ENCODE measurements at regions not wholly inside any gene's neighbourhood (a gene's known extent, or its start where the extent isn't known, plus 50 kb on each side); places are given as distances from the start of the nearest gene placed in this dataset.
"Not testable (repeated sequence)": the region's sequence is repeated elsewhere in the genome, so short reads cannot be mapped to it uniquely, and the experiment has no call there.

GRCh38 chr3:56957522-56957921 is 102.9 kb upstream of the SPATA12 start:
- Histone ChIP-seq H3K27ac (ENCODE audit: low read depth, low read length) (no peak overlapping the region), H3K4me3 (ENCODE audit: low read depth, low read length) (no peak overlapping the region), H3K27me3 (ENCODE audit: control insufficient read depth, insufficient read depth, low read length) (no peaks in the 10 kb centered on the region), H3K9me3 (ENCODE audit: control insufficient read depth, insufficient read depth, low read depth, low read length) (no peaks in the 10 kb centered on the region), H3K36me3 (ENCODE audit: control insufficient read depth, insufficient read depth, low read length) (no peaks in the 10 kb centered on the region), H3K4me1 (ENCODE audit: control insufficient read depth, insufficient read depth, low read length) (no peaks in the 10 kb centered on the region), H3K9ac (ENCODE audit: low read length) (no peak overlapping the region)

DNA sequence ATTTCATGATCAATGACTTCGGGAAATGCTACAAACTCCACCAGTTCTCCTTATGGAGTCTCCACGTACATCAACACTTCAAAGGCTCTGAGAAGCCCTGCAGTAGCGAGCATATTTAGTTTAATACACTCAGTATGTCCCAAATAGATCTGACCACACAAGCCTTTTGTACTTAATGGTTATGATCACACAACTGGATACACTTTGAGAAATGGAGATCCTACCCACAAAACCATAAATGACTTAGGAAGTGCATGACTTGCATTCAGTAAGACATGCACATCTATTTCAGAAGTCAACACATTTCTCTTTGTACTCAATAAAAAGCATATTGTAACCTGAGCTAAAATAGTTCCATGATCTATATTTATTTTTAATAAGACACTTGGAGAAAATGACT is 103.6 kb upstream of the SPATA12 start:
- no peaks in the 10 kb centered on the region for H3K27me3 ChIP-seq (ENCODE audit: control insufficient read depth, insufficient read depth, low read length)
- no peaks in the 10 kb centered on the region for H3K36me3 ChIP-seq (ENCODE audit: control insufficient read depth, insufficient read depth, low read length)
- no peak overlapping the region for H3K9ac ChIP-seq (ENCODE audit: low read length)
- H3K9me3 ChIP-seq (ENCODE audit: control insufficient read depth, insufficient read depth, low read depth, low read length): no peaks in the 10 kb centered on the region
- H3K4me3 ChIP-seq (ENCODE audit: low read depth, low read length): no peak overlapping the region
- no peaks in the 10 kb centered on the region for H3K4me1 ChIP-seq (ENCODE audit: control insufficient read depth, insufficient read depth, low read length)
- H3K27ac ChIP-seq (ENCODE audit: low read depth, low read length): no peak overlapping the region

DNA sequence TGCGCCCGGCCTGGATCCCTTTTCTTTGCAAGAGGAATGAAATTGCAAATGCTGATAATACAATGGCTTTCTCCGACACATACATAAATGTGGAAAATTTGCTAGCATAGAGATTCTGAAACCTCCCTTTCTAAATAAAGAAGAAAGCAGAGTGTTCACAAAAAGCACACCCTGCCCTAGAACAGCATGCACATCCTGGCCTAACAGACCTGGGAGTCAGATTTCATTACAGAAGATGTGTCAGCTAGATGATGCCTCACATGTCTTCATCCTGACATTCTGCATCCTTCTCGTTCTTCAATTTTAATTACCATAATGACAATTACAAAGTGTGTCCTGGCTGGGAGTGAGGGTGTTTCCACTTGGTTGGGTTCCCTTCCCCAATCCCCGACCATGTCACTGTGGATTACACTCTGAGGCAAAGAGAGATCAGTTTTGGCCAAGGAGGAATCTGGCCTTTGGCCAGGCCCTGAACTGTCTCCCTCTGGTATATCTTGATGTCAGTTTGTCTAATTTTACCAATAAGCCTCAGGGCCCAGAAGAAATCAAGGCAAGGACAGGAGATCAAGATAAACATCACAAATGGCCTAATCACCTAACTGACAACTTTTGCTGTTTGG is 104.9 kb upstream of the SPATA12 start:
- Histone ChIP-seq H3K36me3 (ENCODE audit: control insufficient read depth, insufficient read depth, low read length) (no peaks in the 10 kb centered on the region), H3K4me3 (ENCODE audit: low read depth, low read length) (no peak overlapping the region), H3K4me1 (ENCODE audit: control insufficient read depth, insufficient read depth, low read length) (no peaks in the 10 kb centered on the region), H3K9ac (ENCODE audit: low read length) (no peak overlapping the region), H3K9me3 (ENCODE audit: control insufficient read depth, insufficient read depth, low read depth, low read length) (no peaks in the 10 kb centered on the region), H3K27ac (ENCODE audit: low read depth, low read length) (no peak overlapping the region), H3K27me3 (ENCODE audit: control insufficient read depth, insufficient read depth, low read length) (no peaks in the 10 kb centered on the region)

GRCh38 chr3:56954125-56954524 is 106.3 kb upstream of the SPATA12 start:
- no peak overlapping the region for H3K4me3 ChIP-seq (ENCODE audit: low read depth, low read length)
- H3K9me3 ChIP-seq (ENCODE audit: control insufficient read depth, insufficient read depth, low read depth, low read length): no peaks in the 10 kb centered on the region
- H3K9ac ChIP-seq (ENCODE audit: low read length): no peak overlapping the region
- no peaks in the 10 kb centered on the region for H3K27me3 ChIP-seq (ENCODE audit: control insufficient read depth, insufficient read depth, low read length)
- H3K36me3 ChIP-seq (ENCODE audit: control insufficient read depth, insufficient read depth, low read length): no peaks in the 10 kb centered on the region
- no peaks in the 10 kb centered on the region for H3K4me1 ChIP-seq (ENCODE audit: control insufficient read depth, insufficient read depth, low read length)
- H3K27ac ChIP-seq (ENCODE audit: low read depth, low read length): no peak overlapping the region

- no peaks in the 10 kb centered on the region for H3K27me3 ChIP-seq (ENCODE audit: control insufficient read depth, insufficient read depth, low read length)
- H3K4me3 ChIP-seq (ENCODE audit: low read depth, low read length): no peak overlapping the region
- no peaks in the 10 kb centered on the region for H3K36me3 ChIP-seq (ENCODE audit: control insufficient read depth, insufficient read depth, low read length)
- H3K9ac ChIP-seq (ENCODE audit: low read length): no peak overlapping the region
- no peak overlapping the region for H3K27ac ChIP-seq (ENCODE audit: low read depth, low read length)
- H3K9me3 ChIP-seq (ENCODE audit: control insufficient read depth, insufficient read depth, low read depth, low read length): no peaks in the 10 kb centered on the region
- no peaks in the 10 kb centered on the region for H3K4me1 ChIP-seq (ENCODE audit: control insufficient read depth, insufficient read depth, low read length)
Measured at GRCh38 chr3:56952846-56953245, 107.6 kb upstream of the SPATA12 start.

DNA sequence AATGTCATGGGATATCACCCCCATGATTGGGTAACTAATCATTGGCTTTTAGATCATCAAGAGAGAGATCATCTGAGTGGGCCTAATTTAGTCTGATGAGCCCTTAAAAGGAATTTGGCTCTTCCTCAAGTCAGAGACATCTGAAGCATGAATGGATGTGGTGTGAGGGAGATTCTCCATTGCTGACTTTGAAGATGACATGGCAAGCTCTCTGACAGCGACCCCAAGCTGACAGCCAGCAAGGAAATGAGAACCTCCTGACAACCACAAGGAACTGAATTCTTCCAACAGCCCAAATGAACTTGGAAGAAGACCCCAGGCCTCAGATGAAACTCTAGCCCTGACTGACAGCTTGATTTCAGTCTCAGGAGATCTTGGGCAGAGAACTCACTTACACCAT is 108.4 kb upstream of the SPATA12 start:
- H3K27me3 ChIP-seq (ENCODE audit: control insufficient read depth, insufficient read depth, low read length): no peaks in the 10 kb centered on the region
- H3K4me3 ChIP-seq (ENCODE audit: low read depth, low read length): no peak overlapping the region
- H3K36me3 ChIP-seq (ENCODE audit: control insufficient read depth, insufficient read depth, low read length): no peaks in the 10 kb centered on the region
- no peaks in the 10 kb centered on the region for H3K9me3 ChIP-seq (ENCODE audit: control insufficient read depth, insufficient read depth, low read depth, low read length)
- H3K27ac ChIP-seq (ENCODE audit: low read depth, low read length): no peak overlapping the region
- no peaks in the 10 kb centered on the region for H3K4me1 ChIP-seq (ENCODE audit: control insufficient read depth, insufficient read depth, low read length)
- H3K9ac ChIP-seq (ENCODE audit: low read length): no peak overlapping the region

- Histone ChIP-seq H3K4me1 (ENCODE audit: control insufficient read depth, insufficient read depth, low read length) (no peaks in the 10 kb centered on the region), H3K4me3 (ENCODE audit: low read depth, low read length) (no peak overlapping the region), H3K27ac (ENCODE audit: low read depth, low read length) (no peak overlapping the region), H3K9me3 (ENCODE audit: control insufficient read depth, insufficient read depth, low read depth, low read length) (no peaks in the 10 kb centered on the region), H3K27me3 (ENCODE audit: control insufficient read depth, insufficient read depth, low read length) (no peaks in the 10 kb centered on the region), H3K36me3 (ENCODE audit: control insufficient read depth, insufficient read depth, low read length) (no peaks in the 10 kb centered on the region), H3K9ac (ENCODE audit: low read length) (no peak overlapping the region)
Measured at GRCh38 chr3:56951366-56951765, 109.1 kb upstream of the SPATA12 start.

DNA sequence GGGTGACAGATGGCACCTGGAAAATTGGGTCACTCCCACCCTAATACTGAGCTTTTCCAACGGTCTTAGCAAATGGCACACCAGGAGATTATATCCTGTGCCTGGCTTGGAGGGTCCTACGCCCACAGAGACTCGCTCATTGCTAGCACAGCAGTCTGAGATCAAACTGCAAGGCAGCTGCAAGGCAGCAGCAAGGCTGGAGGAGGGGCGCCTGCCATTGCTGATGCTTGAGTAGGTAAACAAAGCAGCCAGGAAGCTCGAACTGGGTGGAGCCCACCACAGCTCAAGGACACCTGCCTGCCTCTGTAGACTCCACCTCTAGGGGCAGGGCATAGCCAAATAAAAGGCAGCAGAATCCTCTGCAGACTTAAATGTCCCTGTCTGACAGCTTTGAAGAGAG is 115.1 kb upstream of the SPATA12 start:
- H3K4me3 ChIP-seq (ENCODE audit: low read depth, low read length); H3K36me3 ChIP-seq (ENCODE audit: control insufficient read depth, insufficient read depth, low read length); H3K27me3 ChIP-seq (ENCODE audit: control insufficient read depth, insufficient read depth, low read length); H3K27ac ChIP-seq (ENCODE audit: low read depth, low read length); H3K4me1 ChIP-seq (ENCODE audit: control insufficient read depth, insufficient read depth, low read length); H3K9ac ChIP-seq (ENCODE audit: low read length): not testable (repeated sequence)
- H3K9me3 ChIP-seq (ENCODE audit: control insufficient read depth, insufficient read depth, low read depth, low read length): peaks cover 14% of the 10 kb centered on the region

GRCh38 chr3:56942523-56942922 is 117.9 kb upstream of the SPATA12 start:
- Histone ChIP-seq H3K9ac (ENCODE audit: low read length) (no peak overlapping the region), H3K27me3 (ENCODE audit: control insufficient read depth, insufficient read depth, low read length) (no peaks in the 10 kb centered on the region), H3K36me3 (ENCODE audit: control insufficient read depth, insufficient read depth, low read length) (no peaks in the 10 kb centered on the region), H3K27ac (ENCODE audit: low read depth, low read length) (no peak overlapping the region), H3K4me3 (ENCODE audit: low read depth, low read length) (no peak overlapping the region), H3K9me3 (ENCODE audit: control insufficient read depth, insufficient read depth, low read depth, low read length) (peaks cover 14% of the 10 kb centered on the region), H3K4me1 (ENCODE audit: control insufficient read depth, insufficient read depth, low read length) (no peaks in the 10 kb centered on the region)

DNA sequence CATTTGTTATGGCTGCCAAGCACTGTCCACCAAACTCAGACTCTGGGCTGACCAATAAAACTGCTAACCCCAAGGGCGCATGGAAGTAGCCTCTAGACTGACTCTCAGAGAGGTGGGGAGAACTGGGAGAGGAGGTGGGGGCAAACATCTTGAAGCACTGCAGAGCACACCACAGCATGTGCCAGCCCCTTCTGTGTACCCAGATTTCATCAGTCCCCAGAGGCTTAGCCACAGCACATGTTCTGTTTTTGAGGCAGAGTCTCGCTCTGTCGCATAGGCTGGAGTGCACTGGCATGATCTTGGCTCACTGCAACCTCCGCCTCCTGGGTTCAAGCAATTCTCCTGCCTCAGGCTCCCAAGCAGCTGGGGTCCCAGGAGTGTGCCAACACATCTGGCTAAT is 119.5 kb upstream of the SPATA12 start:
- peaks cover 14% of the 10 kb centered on the region for H3K9me3 ChIP-seq (ENCODE audit: control insufficient read depth, insufficient read depth, low read depth, low read length)
- H3K27me3 ChIP-seq (ENCODE audit: control insufficient read depth, insufficient read depth, low read length): no peaks in the 10 kb centered on the region
- H3K4me3 ChIP-seq (ENCODE audit: low read depth, low read length): no peak overlapping the region
- H3K36me3 ChIP-seq (ENCODE audit: control insufficient read depth, insufficient read depth, low read length): no peaks in the 10 kb centered on the region
- H3K4me1 ChIP-seq (ENCODE audit: control insufficient read depth, insufficient read depth, low read length): no peaks in the 10 kb centered on the region
- H3K27ac ChIP-seq (ENCODE audit: low read depth, low read length): no peak overlapping the region
- H3K9ac ChIP-seq (ENCODE audit: low read length): no peak overlapping the region

GRCh38 chr3:56940321-56940720 is 120.1 kb upstream of the SPATA12 start:
- Histone ChIP-seq H3K27me3 (ENCODE audit: control insufficient read depth, insufficient read depth, low read length) (no peaks in the 10 kb centered on the region), H3K36me3 (ENCODE audit: control insufficient read depth, insufficient read depth, low read length) (no peaks in the 10 kb centered on the region), H3K4me3 (ENCODE audit: low read depth, low read length) (no peak overlapping the region), H3K27ac (ENCODE audit: low read depth, low read length) (no peak overlapping the region), H3K9me3 (ENCODE audit: control insufficient read depth, insufficient read depth, low read depth, low read length) (peaks cover 12% of the 10 kb centered on the region), H3K9ac (ENCODE audit: low read length) (no peak overlapping the region), H3K4me1 (ENCODE audit: control insufficient read depth, insufficient read depth, low read length) (no peaks in the 10 kb centered on the region)

GRCh38 chr3:56939834-56940233 is 120.6 kb upstream of the SPATA12 start:
- Histone ChIP-seq H3K27ac (ENCODE audit: low read depth, low read length) (no peak overlapping the region), H3K9ac (ENCODE audit: low read length) (no peak overlapping the region), H3K27me3 (ENCODE audit: control insufficient read depth, insufficient read depth, low read length) (no peaks in the 10 kb centered on the region), H3K36me3 (ENCODE audit: control insufficient read depth, insufficient read depth, low read length) (no peaks in the 10 kb centered on the region), H3K4me3 (ENCODE audit: low read depth, low read length) (no peak overlapping the region), H3K9me3 (ENCODE audit: control insufficient read depth, insufficient read depth, low read depth, low read length) (peaks cover 9% of the 10 kb centered on the region; the same call in 1 of the 2 replicates), H3K4me1 (ENCODE audit: control insufficient read depth, insufficient read depth, low read length) (no peaks in the 10 kb centered on the region)
